Endothelial cell of umbilical vein (primary cell): ENCODE measurements at regions not wholly inside any gene's neighbourhood (a gene's known extent, or its start where the extent isn't known, plus 50 kb on each side); places are given as distances from the start of the nearest gene placed in this dataset.

Experiments used
- BruUV-seq: library from RNA; stranded (reverse); fragments of 400-500 nt; replicated peaks from 2 replicates; lab custom pipeline; 2021; lab: Mats Ljungman, UMichigan
- CTCF ChIA-PET: fragments of 300-600, 350-600 bp; sonication (Branson Sonifier 250); formaldehyde crosslinking; loops from one replicate; lab custom pipeline; 2021; ENCODE audit warnings: antibody characterized with exemption, inconsistent platforms; lab: Charles Lee
- POLR2A ChIA-PET: fragments of 300-600, 350-600 bp; sonication (Branson Sonifier 250); formaldehyde crosslinking; loops from one replicate; lab custom pipeline; 2021; ENCODE audit warnings: antibody characterized with exemption, inconsistent platforms; lab: Charles Lee
- DNase-seq: peaks from one replicate; pipeline ENCODE4 v3.0.0-alpha.2; 2011; ENCODE audit warnings: low read depth, low spot score
- FAIRE-seq: peaks from 2 replicates; lab custom pipeline; 2011; peaks lifted over from hg19 to GRCh38; lab: Jason Lieb, UNC
- H2AFZ ChIP-seq: 2 replicates; pipeline ENCODE4 v1.6.0; 2012; ENCODE audit warnings: low read depth, low read length, control low read depth, inconsistent platforms
- H3K27ac ChIP-seq: 2 replicates; pipeline ENCODE4 v1.5.1; 2011; ENCODE audit warnings: low read depth, mild to moderate bottlenecking, control low read depth, low read length, moderate library complexity; ENCODE audit not compliant: insufficient read depth
- H3K27me3 ChIP-seq, 2 experiments: 2 replicates each; pipeline versions ENCODE4 v1.6.0 to v1.6.1; 2011; ENCODE audit warnings: low read length in 2 of 2, mixed read lengths in 1 of 2; ENCODE audit not compliant: control insufficient read depth in 2 of 2, insufficient read depth in 2 of 2
- H3K36me3 ChIP-seq, 2 experiments: 2 replicates in 1 of 2; 3 replicates in 1 of 2; pipeline ENCODE4 v1.5.1; 2011; ENCODE audit warnings: low read length in 2 of 2, mild to moderate bottlenecking in 1 of 2, moderate library complexity in 1 of 2; ENCODE audit not compliant: control insufficient read depth in 2 of 2, insufficient read depth in 2 of 2; ENCODE audit errors: extremely low read depth in 1 of 2
- H3K4me1 ChIP-seq: 3 replicates; pipeline ENCODE4 v1.5.1; 2011; ENCODE audit warnings: mild to moderate bottlenecking, low read length; ENCODE audit not compliant: control insufficient read depth, insufficient read depth; ENCODE audit errors: extremely low read depth
- H3K4me2 ChIP-seq: 2 replicates; pipeline ENCODE4 v1.6.1; 2011; ENCODE audit warnings: low read length, control low read depth, mixed read lengths; ENCODE audit not compliant: insufficient read depth
- H3K4me3 ChIP-seq, 3 experiments: fragments of 200-600 bp in 1 of 3; sonication (generic), shearing (Covaris generic) in 1 of 3; replicated peaks in 1 of 3; 2 replicates each; pipeline ENCODE4 v1.5.1; 2011 to 2016; ENCODE audit warnings: control low read depth in 3 of 3, low read length in 3 of 3, mild to moderate bottlenecking in 2 of 3, inconsistent platforms in 1 of 3, low read depth in 1 of 3, moderate library complexity in 1 of 3; ENCODE audit not compliant: insufficient read depth in 1 of 3
- H3K79me2 ChIP-seq: 2 replicates; pipeline ENCODE4 v1.6.0; 2012; ENCODE audit warnings: low read length, inconsistent platforms; ENCODE audit not compliant: control insufficient read depth, insufficient read depth
- H3K9ac ChIP-seq: replicated peaks from 2 replicates; pipeline ENCODE3; 2011; ENCODE audit warnings: low read length, control low read depth; ENCODE audit not compliant: insufficient read depth; ENCODE audit errors: extremely low read depth
- H3K9me1 ChIP-seq: replicated peaks from 3 replicates; pipeline ENCODE4 v1.6.0; 2011; ENCODE audit warnings: mild to moderate bottlenecking, low read length; ENCODE audit not compliant: control insufficient read depth, insufficient read depth; ENCODE audit errors: extremely low read depth
- H3K9me3 ChIP-seq: replicated peaks from 2 replicates; pipeline ENCODE4 v1.5.1; 2012; ENCODE audit warnings: low read length, inconsistent platforms; ENCODE audit not compliant: control insufficient read depth, insufficient read depth
- H4K20me1 ChIP-seq: replicated peaks from 2 replicates; pipeline ENCODE3; 2011; ENCODE audit warnings: mild to moderate bottlenecking, low read length; ENCODE audit not compliant: control insufficient read depth, insufficient read depth; ENCODE audit errors: extremely low read depth
- CTCF ChIP-seq, 2 donors: IDR thresholded peaks; 1 replicate in 1 of 2; 2 replicates in 1 of 2; pipeline ENCODE4 v1.5.1; 2011; ENCODE audit warnings: low read length in 2 of 2, mild to moderate bottlenecking in 2 of 2, moderate library complexity in 2 of 2, control low read depth in 1 of 2, inconsistent platforms in 1 of 2, low read depth in 1 of 2; ENCODE audit not compliant: insufficient read depth in 1 of 2; ENCODE audit errors: extremely low read depth in 1 of 2
- EZH2 ChIP-seq: IDR thresholded peaks from 2 replicates; pipeline ENCODE4 v1.6.1; 2012; ENCODE audit warnings: borderline replicate concordance, low read depth, mild to moderate bottlenecking, moderate library complexity, low read length, inconsistent platforms; ENCODE audit not compliant: severe bottlenecking
- FOS ChIP-seq: IDR thresholded peaks from 2 replicates; pipeline ENCODE4 v1.6.1; 2011; ENCODE audit warnings: mild to moderate bottlenecking, low read length, moderate library complexity, borderline replicate concordance; ENCODE audit not compliant: insufficient read depth
- GATA2 ChIP-seq: IDR thresholded peaks from 2 replicates; pipeline ENCODE4 v1.7.0; 2011; ENCODE audit warnings: low read depth, mild to moderate bottlenecking, moderate library complexity, mixed read lengths, low read length; ENCODE audit not compliant: insufficient read length, insufficient read depth
- JUN ChIP-seq: IDR thresholded peaks from 2 replicates; pipeline ENCODE4 v1.6.1; 2011; ENCODE audit warnings: borderline replicate concordance, low read depth; ENCODE audit not compliant: insufficient read length, insufficient read depth
- MYC ChIP-seq: IDR thresholded peaks from one replicate; pipeline ENCODE4 v1.6.1; 2011; ENCODE audit warnings: mild to moderate bottlenecking, low read depth, low read length
- POLR2A ChIP-seq: IDR thresholded peaks from 2 replicates; pipeline ENCODE4 v1.6.1; 2012; ENCODE audit warnings: low read depth, mild to moderate bottlenecking, control low read depth, low read length
- POLR2AphosphoS5 ChIP-seq: IDR thresholded peaks from 2 replicates; pipeline ENCODE4 v1.6.1; 2012; ENCODE audit warnings: low read depth, mild to moderate bottlenecking, control low read depth, low read length, moderate library complexity; ENCODE audit not compliant: insufficient read depth
- dilution Hi-C: fragments of 300-500 bp; cut with MboI; formaldehyde crosslinking; loops from one replicate; pipeline ENCODE4 v1.15.0; 2019; ENCODE audit warnings: low sequenced_read_pairs; ENCODE audit not compliant: extremely low pct_ligation_motif_present
- intact Hi-C: fragments of 100-400 bp; cut with micrococcal nuclease; formaldehyde crosslinking; loops from one replicate; pipeline ENCODE4 v1.10.0; 2022
- TF ChIP-seq, protein P1 (sequence below): IDR thresholded peaks from 2 replicates; pipeline ENCODE4 v1.6.1; 2011; ENCODE audit not compliant: insufficient read depth, insufficient read length

GRCh38 chr14:48075487-48075886 lies 400.1 kb upstream of the MDGA2 start:
- Histone ChIP-seq H3K9me3 (no peaks in the 10 kb centered on the region), H3K79me2 (no peaks in the 10 kb centered on the region), H3K9me1 (no peaks in the 10 kb centered on the region), H3K4me2 (no peak overlapping the region), H4K20me1 (no peaks in the 10 kb centered on the region), H3K27me3 (no peaks in the 10 kb centered on the region), H3K4me3 (no peak overlapping the region), H2AFZ (no peak overlapping the region), H3K4me1 (no peaks in the 10 kb centered on the region), H3K9ac (no peak overlapping the region), H3K36me3 (no peaks in the 10 kb centered on the region), H3K27ac (no peak overlapping the region)
- ChIA-PET POLR2A (no interaction called here), CTCF (no interaction called here)
- dilution Hi-C loops = no loop called here
- BruUV-seq = no TSS peak
- FAIRE-seq = no peak
- intact Hi-C loops = no loop called here
- DNase-seq = no peak
- TF ChIP-seq POLR2A (no peak), CTCF (IDR thresholded peaks at IDR 0.05; ENCODE audit: extremely low read depth in 1 of 2, insufficient read depth in 1 of 2, low read depth in 1 of 2, low read length in 2 of 2) (no peak), MYC (no peak), POLR2AphosphoS5 (no peak), JUN (no peak), FOS (no peak), GATA2 (no peak), EZH2 (no peak)
- TF ChIP-seq, protein P1, sequence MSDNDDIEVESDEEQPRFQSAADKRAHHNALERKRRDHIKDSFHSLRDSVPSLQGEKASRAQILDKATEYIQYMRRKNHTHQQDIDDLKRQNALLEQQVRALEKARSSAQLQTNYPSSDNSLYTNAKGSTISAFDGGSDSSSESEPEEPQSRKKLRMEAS = no peak
